HG03135 (cell line): ENCODE measurements at regions not wholly inside any gene's neighbourhood (a gene's known extent, or its start where the extent isn't known, plus 50 kb on each side); places are given as distances from the start of the nearest gene placed in this dataset.
"Not testable (repeated sequence)": the region's sequence is repeated elsewhere in the genome, so short reads cannot be mapped to it uniquely, and the experiment has no call there.

Source experiments
- ATAC-seq: cut with Tn5 transposase; IDR thresholded peaks from one replicate; pipeline ENCODE4 v1.9.1; 2021; ENCODE audit warnings: mild to moderate bottlenecking, moderate library complexity; ENCODE audit not compliant: unreplicated experiment

- ATAC-seq: no peak
These were observed 95.0 kb upstream of the IFNGR1 start for GRCh38 chr6:137313928-137314855.

- no peak for ATAC-seq
These were observed 94.0 kb upstream of the IFNGR1 start for GRCh38 chr6:137313211-137313610.

GRCh38 chr6:137311940-137312339 is 92.8 kb upstream of the IFNGR1 start:
- ATAC-seq: no peak

- no peak for ATAC-seq
These were observed 90.0 kb upstream of the IFNGR1 start for GRCh38 chr6:137309078-137309762.

GRCh38 chr6:137307163-137307854 is 88.1 kb upstream of the IFNGR1 start:
- ATAC-seq: no peak

- ATAC-seq: no peak
These were observed 86.5 kb upstream of the IFNGR1 start for GRCh38 chr6:137305691-137306090.

GRCh38 chr6:137304020-137304780 is 85.0 kb upstream of the IFNGR1 start:
- no peak for ATAC-seq

GRCh38 chr6:137303441-137303840 is 84.3 kb upstream of the IFNGR1 start:
- no peak for ATAC-seq

GRCh38 chr6:137299681-137300080 is 80.5 kb upstream of the IFNGR1 start:
- ATAC-seq: no peak

GRCh38 chr6:137297887-137298286 is 78.7 kb upstream of the IFNGR1 start:
- ATAC-seq: no peak

- ATAC-seq: not testable (repeated sequence)
These were observed 73.1 kb upstream of the IFNGR1 start for GRCh38 chr6:137292326-137292725.

- ATAC-seq: no peak
These were observed 72.3 kb upstream of the IFNGR1 start for GRCh38 chr6:137291441-137291840.

GRCh38 chr6:137290601-137291261 is 71.5 kb upstream of the IFNGR1 start:
- ATAC-seq: no peak

- ATAC-seq: no peak
These were observed 67.7 kb upstream of the IFNGR1 start for GRCh38 chr6:137286916-137287315.

GRCh38 chr6:137286368-137286767 is 67.2 kb upstream of the IFNGR1 start:
- no peak for ATAC-seq

- no peak for ATAC-seq
These were observed 65.6 kb upstream of the IFNGR1 start for GRCh38 chr6:137284811-137285110.

- peak; percentile 70 for ATAC-seq
These were observed 65.0 kb upstream of the IFNGR1 start for GRCh38 chr6:137283940-137284810.

GRCh38 chr6:137283080-137283479 is 63.9 kb upstream of the IFNGR1 start:
- ATAC-seq: no peak

GRCh38 chr6:137282254-137282653 is 63.1 kb upstream of the IFNGR1 start:
- ATAC-seq: no peak
